ENCODE measurements at regions not wholly inside any gene's neighbourhood (a gene's known extent, or its start where the extent isn't known, plus 50 kb on each side); places are given as distances from the start of the nearest gene placed in this dataset.

DNA sequence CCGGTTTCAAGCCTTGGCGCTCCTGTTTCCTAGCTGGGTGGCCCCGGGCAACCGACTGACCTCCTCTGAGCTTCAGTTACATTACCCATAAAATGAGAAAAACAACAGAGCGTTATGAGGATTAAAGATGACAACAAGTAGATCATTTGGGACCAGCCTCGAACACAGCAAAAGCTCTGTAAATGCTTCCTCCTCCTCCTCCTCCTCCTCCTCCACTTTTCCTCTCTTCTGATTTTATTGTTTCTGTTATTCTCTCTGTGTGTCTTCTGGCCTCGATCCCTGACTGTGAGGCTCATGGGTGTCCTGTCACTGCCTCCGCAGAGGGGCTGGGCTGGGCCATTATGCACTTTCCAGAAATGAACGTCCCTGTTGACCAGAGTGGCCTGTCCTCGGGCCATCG lies 176.2 kb downstream of the URI1 start:
- Histone ChIP-seq H2BK20ac (ENCODE audit: low read length) (no peak overlapping the region), H3K4me2 (ENCODE audit: insufficient read depth in 1 of 2, low read depth in 2 of 2, low read length in 2 of 2) (no peak overlapping the region), H3K23me2 (ENCODE audit: low read depth, low read length) (peaks cover 17% of the 10 kb centered on the region; the same call in 1 of the 2 replicates), H2BK120ac (replicated peaks; ENCODE audit: low read depth, low read length) (no peak overlapping the region), H2BK12ac (ENCODE audit: low read depth, low read length) (no peak overlapping the region), H3K9ac (replicated peaks in 1 of 4; ENCODE audit: extremely low read depth in 1 of 4, low read depth in 3 of 4, low read length in 3 of 4) (no peak overlapping the region), H3K14ac (ENCODE audit: insufficient read length) (no peak overlapping the region), H3K36me3 (ENCODE audit: control insufficient read depth in 2 of 4, insufficient read depth in 4 of 4, low read length in 3 of 4) (no peaks in the 10 kb centered on the region), H3K56ac (replicated peaks; ENCODE audit: insufficient read length, low read depth, low read length) (no peak overlapping the region), H2AFZ (ENCODE audit: low read length) (no peak overlapping the region), H3K4me3 (ENCODE audit: extremely low read depth in 1 of 4, insufficient read depth in 2 of 4, low read depth in 3 of 4, low read length in 4 of 4) (no peak overlapping the region), H4K5ac (ENCODE audit: insufficient read length, low read depth, low read length) (no peak overlapping the region), H3K9me3 (ENCODE audit: insufficient read depth in 2 of 2, low read depth in 1 of 2, low read length in 1 of 2) (no peaks in the 10 kb centered on the region), H2AK5ac (ENCODE audit: low read depth, low read length) (no peak overlapping the region), H2BK15ac (ENCODE audit: low read length) (no peak overlapping the region), H4K20me1 (replicated peaks in 1 of 2; ENCODE audit: control insufficient read depth in 1 of 2, insufficient read depth in 2 of 2, low read length in 2 of 2) (peaks cover 0 to 13% of the 10 kb centered on the region in 2 experiments), H3K23ac (ENCODE audit: insufficient read length) (no peak overlapping the region), H3K79me2 (ENCODE audit: control insufficient read depth in 1 of 2, insufficient read depth in 2 of 2, low read length in 2 of 2) (no peaks in the 10 kb centered on the region), H3K79me1 (ENCODE audit: low read depth, low read length) (no peaks in the 10 kb centered on the region; the same call in 1 of the 2 replicates), H4K8ac (ENCODE audit: extremely low read depth, insufficient read depth, low read length) (no peak overlapping the region), H3K27ac (ENCODE audit: low read depth, low read length) (no peak overlapping the region), H4K91ac (replicated peaks; ENCODE audit: insufficient read length, low read length) (no peak overlapping the region), H3K4me1 (replicated peaks in 1 of 4; ENCODE audit: control insufficient read depth in 3 of 4, insufficient read depth in 4 of 4, low read length in 3 of 4) (no peaks in the 10 kb centered on the region; a peak in 1 of 7 replicates), H3K18ac (ENCODE audit: extremely low read depth, low read length) (no peak overlapping the region), H2BK5ac (ENCODE audit: low read depth, low read length) (no peak overlapping the region), H3K4ac (replicated peaks; ENCODE audit: insufficient read length, low read depth, low read length) (no peak overlapping the region), H3K27me3 (replicated peaks in 1 of 4; ENCODE audit: control insufficient read depth in 3 of 4, extremely low read depth in 1 of 4, insufficient read depth in 3 of 4, low read length in 3 of 4) (no peaks in the 10 kb centered on the region)
- no peak for DNase-seq (ENCODE audit: low read depth in 1 of 2, low spot score in 2 of 2)
- WGBS, 2 experiments (ENCODE audit: extremely low coverage in 1 of 2, insufficient coverage in 1 of 2, insufficient read length in 1 of 2, insufficient replicate concordance in 2 of 2, low coverage in 1 of 2, low lambda C conversion rate in 2 of 2, missing lambda C conversion rate in 1 of 2): 89% methylated on average over 11 of the region's 11 CpGs; no CpG with 5 or more reads in 1 of the 2 experiments
- FAIRE-seq: no peak
- CTCF ChIA-PET (ENCODE audit: partially characterized antibody): no interaction called here
- TF ChIP-seq MAFK (IDR thresholded peaks at IDR 0.05; ENCODE audit: low read depth, low read length): no peak
- no peak for TF ChIP-seq RAD21 (IDR thresholded peaks at IDR 0.05 in 1 of 2, conservative IDR thresholded peaks at IDR 0.05 in 1 of 2; ENCODE audit: low read depth in 2 of 2, low read length in 2 of 2)
- no peak for TF ChIP-seq NANOG (IDR thresholded peaks at IDR 0.05; ENCODE audit: insufficient read depth, low read depth, low read length, poor library complexity, severe bottlenecking)
- TF ChIP-seq KDM4A (IDR thresholded peaks at IDR 0.05; ENCODE audit: low read depth, low read length, severe bottlenecking): no peak
- TF ChIP-seq SUZ12 (IDR thresholded peaks at IDR 0.05; ENCODE audit: low read length): no peak
- TF ChIP-seq HDAC6 (IDR thresholded peaks at IDR 0.05; ENCODE audit: low read depth, low read length): no peak
- POLR2A ChIA-PET (ENCODE audit: partially characterized antibody): no interaction called here

Measured in H1 (cell line).